Fibroblast of peridontal ligament (primary cell): ENCODE measurements at regions not wholly inside any gene's neighbourhood (a gene's known extent, or its start where the extent isn't known, plus 50 kb on each side); places are given as distances from the start of the nearest gene placed in this dataset.

Source experiments
- DNase-seq: peaks from one replicate; pipeline ENCODE4 v3.0.0-alpha.2; 2010; ENCODE audit errors: extremely low read depth

DNA sequence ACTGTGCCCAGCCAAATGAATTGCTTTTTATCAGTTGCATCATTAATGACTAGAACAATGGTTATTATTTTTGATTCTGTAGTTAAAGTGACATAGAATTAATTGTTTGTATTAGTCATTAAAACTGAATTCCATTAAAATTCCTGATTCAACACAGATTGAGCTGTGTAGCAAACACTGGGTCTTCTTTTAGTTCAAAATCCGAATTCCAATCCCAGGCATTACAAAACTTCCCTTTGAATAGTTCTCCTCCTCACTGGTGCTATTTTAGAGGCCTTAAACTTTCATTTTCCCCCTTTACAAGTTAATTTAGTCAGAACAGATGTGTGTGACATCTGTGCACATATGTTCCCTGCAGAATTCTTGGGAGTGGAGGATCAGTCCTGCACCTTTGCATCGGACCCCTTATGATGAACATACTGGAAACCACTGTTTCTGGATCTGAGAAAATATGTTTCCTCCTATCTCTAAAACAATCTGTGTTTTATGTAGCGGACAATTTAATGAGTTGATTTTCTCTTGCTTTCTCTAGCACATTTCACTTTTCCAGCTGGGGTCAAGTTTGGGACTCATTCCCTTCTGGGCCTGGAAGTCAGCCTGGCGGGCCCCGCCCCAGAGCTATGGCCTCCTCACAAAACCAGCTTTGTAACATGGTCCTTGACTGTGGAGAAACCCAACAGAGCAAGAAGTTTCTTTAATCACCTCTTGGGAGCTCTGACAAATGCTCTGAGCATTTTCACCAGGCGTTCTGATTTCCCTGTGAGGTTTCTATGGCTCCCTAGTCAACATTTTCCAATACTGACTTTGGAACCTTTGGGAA, 87.9 kb upstream of the MAMDC2 start:
- DNase-seq = no peak

DNA sequence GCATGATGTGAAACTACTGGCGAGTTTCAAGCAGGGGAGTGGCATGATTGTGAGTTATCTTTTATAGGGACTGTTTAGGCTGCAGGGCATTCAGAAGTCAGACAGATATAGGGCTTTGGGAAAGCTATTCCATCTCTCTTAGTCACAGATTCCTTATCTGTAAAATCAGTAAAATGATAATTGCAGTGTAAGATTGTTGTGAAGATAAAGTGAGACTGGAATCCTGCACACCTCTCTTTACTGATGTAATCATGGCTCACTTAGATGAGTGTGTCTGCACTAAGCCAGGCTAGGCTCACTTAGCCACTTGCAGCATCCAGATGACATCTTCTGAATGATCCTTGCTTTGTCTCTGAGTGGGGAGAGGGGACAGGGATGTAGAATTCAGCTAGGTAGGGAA, 81.8 kb upstream of the MAMDC2 start:
- DNase-seq = no peak

DNA sequence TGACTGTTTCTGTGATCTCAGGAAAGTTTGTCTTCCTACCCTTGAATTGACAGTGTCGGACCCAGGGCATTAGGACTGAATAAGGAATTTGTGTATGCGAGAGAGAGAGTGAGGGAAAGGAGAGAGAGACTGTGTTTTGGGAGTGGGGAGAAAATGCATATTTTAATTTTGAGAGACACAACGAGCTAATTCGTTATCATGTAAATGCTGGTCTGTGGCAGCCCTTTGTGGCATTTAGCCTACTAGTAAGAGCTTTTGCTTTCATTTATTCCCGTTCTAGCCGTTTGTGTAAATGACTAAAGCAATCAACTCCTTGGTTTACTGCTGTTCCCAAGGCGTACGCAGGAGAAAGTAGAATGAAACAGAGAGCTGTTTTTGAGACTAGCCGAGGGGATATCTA, 79.8 kb upstream of the MAMDC2 start:
- peak; percentile 55 for DNase-seq

DNA sequence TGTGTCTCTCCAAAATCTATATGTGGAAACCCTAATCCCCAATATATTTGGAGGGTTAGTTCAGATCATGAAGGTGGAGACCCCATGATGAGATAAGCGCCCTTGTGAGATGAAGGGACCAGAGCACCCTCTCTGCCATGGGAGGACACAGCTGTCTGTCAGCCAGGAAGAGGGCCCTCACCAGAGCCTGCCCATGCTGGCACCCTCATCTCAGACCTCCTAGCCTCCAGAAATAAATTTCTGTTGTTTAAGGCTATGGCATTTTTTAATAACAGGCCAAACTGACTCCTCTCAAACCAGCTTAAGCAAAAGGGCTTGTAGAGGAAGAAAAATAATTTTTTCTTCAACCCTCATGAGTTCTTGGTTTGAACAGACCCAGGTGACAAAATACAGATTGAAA, 79.2 kb upstream of the MAMDC2 start:
- no peak for DNase-seq

DNA sequence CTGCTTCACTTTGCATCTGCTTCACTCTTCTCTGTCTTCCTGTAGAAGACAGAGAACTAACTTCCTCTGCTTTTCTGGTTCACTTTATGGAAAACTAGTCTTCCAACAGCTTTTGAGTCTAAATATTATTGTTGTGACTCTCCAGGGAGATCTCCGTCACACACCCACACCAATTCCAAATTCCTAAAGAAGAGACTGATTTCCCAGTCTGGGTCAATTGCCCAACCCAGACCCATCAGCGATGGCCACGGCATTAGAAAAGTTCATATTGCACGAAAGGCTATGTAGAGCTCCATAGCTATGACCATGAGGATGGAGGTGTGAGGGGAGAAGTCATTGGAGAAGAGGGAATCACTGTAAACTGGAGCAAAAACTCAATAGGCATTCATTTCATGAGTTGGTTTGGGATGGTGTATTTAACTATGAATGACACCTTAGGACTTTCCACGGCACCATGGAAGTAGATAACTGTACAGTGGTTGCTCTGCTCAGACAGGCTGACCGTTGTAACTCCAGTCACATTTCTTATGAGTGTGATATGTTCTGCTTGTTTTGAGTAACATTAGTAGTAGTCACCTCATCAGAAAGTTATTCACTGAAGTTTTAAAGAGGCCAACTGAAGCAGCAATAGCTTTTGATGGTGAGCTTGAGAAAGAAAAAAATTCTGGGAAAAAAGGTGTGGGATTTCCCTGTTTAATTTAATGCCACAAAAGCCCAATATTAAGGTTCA, 78.1 kb upstream of the MAMDC2 start:
- DNase-seq = no peak

DNA sequence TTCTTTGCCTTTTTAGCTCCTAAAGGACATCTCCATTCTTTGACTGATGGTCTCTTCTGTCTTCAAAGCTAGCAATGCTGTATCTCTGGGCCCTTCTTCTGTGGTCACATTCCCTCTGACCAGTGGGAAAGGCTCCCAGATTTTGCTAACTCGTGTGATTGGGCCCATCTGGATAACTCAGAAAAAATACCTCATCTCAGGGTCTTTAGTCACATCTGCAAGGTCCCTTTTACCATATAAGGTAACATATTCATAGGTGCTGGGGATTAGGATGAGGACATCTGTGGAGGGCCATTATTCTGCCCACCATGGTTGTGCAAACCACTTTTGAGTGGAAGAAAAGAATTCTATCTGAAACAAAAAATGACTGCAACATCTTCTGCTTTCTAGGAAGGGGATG, 76.3 kb upstream of the MAMDC2 start:
- no peak for DNase-seq

DNA sequence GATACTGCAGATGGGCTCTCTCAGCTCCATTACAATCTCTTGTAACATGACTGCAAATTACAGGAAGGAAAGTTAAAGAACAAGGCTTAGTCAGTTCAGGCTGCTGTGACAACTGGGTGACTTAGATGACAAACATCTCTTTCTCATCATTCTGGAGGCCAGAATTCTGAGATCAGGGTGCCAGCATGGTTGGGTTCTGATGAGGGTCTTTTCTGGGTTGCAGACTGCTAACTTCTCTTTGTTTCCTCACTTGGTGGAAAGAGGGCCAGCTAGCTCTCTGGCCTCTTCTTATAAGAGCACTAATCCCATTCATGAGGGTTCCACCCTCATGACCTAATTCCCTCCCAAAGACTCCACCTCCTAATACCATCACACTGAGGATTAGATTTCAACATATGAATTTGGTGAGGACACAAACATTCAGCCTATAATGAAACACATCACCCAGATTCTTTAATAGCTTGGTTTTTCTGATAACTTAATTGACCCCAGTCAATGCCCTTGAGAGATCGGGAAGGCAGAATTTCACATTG, 73.6 kb upstream of the MAMDC2 start:
- no peak for DNase-seq

DNA sequence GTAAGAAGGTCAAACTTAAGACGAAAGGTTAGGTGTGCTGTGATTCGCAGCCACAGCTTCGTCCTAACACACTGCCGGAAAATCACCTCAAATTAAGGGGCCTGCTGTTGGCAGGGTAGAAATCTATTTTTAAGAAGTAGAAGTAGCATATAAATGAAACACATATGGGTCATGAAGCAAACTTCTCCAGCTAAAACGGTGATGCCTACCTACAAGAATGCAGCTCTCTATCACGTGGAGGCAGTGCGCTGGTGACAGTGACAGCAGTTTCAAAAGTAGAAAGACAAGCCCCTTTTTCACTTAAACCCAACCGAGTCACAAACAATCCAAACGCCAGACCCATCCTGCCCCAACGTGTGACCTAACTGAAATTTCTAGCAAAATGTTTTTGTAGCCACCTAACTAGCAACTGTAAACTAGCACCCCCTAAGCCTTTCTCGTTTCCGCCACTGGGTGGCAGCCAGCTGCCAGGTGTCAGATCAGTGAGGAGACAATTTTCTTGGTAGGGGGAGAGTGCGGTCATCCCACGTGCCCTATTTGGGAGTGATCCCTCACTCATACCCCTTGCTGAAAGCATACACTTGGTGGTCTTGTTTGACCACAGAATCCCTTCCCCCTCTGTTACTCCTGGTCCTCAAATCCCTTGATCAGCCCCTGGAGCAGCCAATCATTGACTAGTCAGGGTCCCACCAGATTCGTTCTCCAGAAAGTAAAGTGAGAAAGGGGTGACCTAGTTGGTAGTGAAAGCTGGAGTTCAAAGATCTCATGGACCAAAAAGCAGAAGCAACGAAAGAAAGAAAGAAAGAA, 71.8 kb upstream of the MAMDC2 start:
- DNase-seq = peak; percentile 69

DNA sequence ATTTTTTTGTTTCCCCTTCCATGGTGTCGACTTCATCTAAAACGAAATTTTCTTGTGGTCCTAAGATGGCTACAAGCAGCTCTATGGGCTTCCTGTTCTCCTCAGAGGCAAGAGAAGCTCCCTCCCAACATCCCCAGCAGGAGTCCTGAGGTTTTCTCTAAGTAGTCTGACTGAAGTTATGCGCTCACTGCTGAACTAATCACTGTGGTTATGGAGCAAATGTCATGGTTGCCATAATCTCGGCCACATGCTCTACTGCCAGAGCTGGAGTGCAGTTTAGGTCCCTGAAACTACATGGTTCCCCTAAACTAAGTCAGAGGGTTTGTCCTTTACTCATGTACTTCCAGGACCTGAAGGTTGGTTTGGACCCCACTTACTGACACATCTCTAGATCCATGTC, 68.0 kb upstream of the MAMDC2 start:
- peak; percentile 42 for DNase-seq

DNA sequence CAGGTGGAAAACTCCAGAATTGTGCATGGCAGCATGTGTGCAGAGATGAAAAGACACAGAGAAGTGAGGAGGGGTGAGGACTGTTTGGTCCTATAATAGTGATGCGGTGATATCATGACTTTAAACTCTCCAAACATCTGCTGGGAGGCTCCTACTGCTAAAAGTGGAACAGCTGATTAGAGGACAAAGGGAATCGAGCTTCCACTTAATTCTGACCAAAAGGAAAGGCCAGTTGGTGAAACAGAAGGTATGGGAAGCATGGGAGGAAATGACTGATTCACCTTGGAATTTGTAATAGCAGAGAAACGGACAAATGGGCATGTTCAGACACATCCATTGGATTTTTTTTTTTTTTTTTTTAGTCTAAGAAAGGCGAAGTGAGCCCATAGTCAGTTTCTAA, 67.5 kb upstream of the MAMDC2 start:
- DNase-seq = peak; percentile 75

DNA sequence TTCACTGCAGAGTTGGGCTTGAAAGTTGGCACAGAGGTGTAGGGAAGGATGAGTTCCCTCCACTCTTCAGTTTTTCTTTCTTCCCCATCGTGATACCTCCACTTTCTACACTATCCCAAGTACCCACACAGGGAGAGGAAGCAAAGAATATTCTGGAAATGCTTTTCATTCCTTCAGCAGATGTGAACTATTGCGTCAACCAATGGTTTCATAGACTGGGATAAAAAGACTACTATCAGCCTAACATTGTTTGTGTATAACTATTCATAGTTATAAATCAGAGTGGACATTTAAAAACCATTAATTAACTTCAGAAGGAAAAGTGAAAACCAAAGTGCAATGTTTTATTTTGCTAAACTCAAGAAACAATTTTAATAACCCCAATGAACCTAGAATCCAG, 63.6 kb upstream of the MAMDC2 start:
- no peak for DNase-seq

DNA sequence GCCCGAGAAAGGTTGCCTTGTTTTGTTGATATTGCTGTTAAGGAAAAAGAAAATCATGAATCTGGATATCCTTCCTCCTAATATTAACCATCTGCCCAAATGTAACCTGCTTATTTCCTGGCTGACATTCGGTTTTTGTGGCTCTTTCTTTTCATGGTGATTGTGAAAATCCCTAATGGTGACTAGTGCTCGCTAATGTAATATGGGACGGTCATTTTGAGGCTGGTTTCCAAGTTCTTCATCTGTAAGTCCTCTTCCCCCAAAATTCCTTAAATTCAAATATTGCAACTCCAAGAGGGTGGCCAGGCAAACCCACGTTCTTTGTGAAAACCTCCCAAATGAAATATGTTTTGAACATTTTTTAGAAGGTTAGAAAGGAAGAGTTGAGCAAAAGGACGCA, 63.1 kb upstream of the MAMDC2 start:
- DNase-seq = no peak

DNA sequence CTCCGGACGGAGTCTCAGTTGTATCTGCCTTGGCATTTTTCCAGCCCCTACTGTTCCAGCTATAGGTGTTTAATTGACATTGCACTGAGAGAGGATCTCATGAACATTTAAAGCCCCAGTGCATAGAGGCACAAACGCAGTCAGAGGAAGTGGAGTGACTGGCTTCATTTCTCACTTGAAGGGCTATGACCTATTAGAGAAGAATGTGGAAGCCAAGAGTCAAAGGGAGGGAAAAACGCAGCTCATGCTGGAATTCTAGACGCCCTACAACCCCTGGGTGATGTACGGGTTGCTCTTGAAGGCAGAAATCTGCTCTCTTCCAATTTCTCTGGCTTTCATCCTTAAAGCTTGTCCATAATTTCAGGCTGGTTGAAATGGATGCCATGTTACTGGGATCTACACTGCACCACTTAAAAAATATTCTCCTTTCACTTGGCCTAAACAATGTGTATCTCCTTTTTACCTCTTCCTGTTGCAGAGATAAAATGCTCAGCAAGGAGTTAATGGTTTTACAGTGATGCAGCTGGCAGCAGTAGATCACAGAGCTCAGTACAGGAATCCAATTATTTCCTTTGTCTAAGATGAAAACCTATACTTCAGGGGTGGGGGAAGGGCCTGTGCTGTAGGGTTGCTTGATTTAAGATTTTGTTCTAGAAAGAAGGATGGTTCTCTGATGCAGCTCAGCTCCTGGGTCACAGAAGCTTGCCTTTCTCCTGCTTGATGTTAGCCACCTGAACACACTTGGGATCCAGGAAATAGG, 61.8 kb upstream of the MAMDC2 start:
- DNase-seq = no peak

DNA sequence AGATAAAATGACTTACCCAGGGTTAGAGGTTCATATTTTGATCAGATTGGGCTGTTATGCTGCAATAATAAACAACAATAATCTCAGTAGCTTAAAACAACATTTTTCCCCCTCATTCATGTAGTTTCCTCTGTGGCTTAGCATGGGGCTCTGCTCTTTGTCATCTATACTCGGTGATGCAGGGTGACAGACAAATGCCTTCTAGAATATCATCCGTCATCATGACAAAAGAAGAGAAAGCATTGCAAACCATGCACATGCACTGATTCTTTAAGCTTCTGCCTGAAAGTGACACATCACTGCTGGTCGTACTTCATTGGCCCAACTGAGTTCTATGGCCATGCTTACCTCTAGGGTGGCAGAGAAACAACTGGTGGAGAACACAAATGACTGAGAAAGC, 58.8 kb upstream of the MAMDC2 start:
- no peak for DNase-seq

DNA sequence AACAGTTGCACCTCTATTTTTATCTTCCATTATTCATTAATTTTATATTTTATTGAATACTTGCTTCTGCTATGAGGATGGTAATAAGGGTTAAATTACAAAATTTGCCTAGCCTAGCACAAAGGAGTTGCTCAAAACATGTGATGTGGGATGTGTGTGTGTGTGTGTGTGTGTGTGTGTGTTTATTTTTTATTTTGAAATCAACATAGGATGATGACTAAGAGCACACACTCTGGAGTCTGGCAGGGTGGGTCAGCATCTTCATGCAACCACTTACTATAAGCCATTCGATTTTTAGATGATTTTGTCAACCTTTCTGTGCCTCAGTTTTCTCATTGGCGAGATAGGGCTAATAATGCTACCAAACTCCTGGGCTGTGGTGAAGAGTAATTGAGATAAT, 57.7 kb upstream of the MAMDC2 start:
- no peak for DNase-seq

DNA sequence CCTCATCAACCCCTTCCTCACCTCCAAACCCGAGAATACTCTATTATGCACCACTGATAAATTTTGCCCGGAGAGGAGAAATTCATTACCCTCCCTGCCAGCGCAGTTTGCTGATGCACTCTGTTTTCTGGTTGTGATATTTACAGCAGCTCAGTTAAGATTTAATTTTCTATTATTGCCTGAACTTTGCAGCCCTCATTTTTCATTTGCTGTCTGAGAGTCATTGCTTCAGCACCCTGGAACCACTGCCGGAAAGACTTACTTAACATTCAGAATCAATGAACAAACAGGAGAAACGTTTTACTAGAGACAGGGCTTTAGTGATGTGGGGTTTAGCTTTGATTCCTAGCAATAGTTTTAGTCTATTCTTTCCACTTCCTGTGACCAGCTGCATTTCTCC, 56.7 kb upstream of the MAMDC2 start:
- DNase-seq = no peak

DNA sequence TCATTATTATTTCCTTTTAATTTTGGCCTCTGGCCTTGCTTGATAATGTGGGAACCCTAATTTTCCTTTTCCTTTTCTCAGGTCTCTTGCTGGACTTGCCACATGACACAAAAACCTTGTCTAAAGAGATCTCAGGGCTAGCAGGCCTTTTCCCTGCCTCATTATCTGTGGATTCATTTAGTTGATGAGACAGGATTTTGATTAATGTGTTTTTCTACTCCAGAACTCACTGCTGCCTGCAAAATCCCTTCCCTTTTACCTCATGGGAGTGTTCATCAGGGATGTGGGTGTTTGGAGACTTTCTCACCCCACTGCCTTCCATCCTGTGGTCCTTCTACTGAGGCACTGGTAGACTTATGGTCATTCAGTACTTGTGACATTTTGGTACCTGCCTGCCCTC, 56.2 kb upstream of the MAMDC2 start:
- DNase-seq = no peak

DNA sequence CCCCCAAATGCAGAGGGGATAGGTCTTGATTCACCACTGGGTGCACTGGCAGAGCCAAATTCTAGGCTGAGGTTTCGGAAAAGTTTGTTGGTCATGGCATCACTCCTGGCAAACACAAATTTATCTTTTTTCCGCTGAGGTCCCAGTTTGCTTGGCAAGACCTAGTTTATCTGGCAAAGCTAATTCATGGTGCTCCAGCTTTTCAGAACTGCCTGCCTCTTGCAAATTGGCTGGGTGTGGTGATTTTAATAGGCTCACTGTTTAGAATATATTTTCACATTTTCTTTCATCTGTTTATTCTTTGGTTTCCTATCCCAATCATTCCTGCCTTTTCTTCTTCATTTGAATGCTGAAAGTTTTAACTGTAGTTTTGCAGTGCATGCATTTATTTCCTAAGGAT, 50.5 kb upstream of the MAMDC2 start:
- DNase-seq = no peak
